GM20000 (cell line): ENCODE measurements at regions not wholly inside any gene's neighbourhood (a gene's known extent, or its start where the extent isn't known, plus 50 kb on each side); places are given as distances from the start of the nearest gene placed in this dataset.

Experiments
- DNase-seq: peaks from one replicate; pipeline ENCODE4 v3.0.0; 2012; ENCODE audit warnings: low spot score
- CTCF ChIP-seq: IDR thresholded peaks from 2 replicates; pipeline ENCODE4 v1.5.1; 2012; ENCODE audit warnings: mild to moderate bottlenecking, control low read depth; ENCODE audit errors: extremely low read depth, missing control alignments

GRCh38 chr6:97450087-97450486, 167.1 kb upstream of the MMS22L start:
- TF ChIP-seq CTCF, result no peak
- no peak for DNase-seq

DNA sequence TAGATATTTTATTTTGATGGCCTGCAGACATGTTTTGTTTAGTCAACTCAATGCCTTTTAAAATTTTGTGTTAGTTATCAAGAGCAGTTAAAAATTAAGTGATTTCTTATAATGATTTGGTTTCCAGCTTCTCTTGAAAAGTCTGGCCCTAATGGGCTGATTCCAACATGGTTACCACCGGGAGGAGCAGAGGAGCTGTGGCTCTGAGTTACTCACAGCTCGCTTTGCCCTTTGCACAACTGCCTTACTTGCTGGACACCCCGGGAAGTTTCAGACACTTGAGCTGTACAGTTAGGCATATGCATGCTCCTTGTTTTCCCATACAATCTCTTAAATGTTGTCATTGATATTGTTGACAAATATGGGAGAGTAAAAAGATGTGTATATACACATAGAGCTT, 173.1 kb upstream of the MMS22L start:
- TF ChIP-seq CTCF, result no peak
- DNase-seq, result no peak

DNA sequence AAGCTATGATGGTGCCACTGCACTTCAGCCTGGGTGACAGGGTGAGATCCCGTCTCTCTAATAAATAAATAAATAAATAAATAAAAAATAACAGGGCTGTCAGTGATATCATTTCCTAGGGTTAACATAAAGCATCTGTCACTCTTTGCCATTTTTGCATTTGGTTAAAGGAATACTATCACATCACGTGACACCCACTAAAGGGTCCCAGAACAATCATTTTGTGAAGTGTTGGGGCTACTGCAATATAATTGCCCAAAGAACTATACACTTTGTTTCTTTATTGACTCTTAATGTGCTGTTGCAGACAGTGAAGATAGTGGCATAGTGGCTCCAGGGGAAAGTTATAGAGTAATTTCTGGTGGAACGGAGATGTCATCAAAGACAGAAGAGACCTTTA, 176.5 kb upstream of the MMS22L start:
- DNase-seq, result no peak
- no peak for TF ChIP-seq CTCF

DNA sequence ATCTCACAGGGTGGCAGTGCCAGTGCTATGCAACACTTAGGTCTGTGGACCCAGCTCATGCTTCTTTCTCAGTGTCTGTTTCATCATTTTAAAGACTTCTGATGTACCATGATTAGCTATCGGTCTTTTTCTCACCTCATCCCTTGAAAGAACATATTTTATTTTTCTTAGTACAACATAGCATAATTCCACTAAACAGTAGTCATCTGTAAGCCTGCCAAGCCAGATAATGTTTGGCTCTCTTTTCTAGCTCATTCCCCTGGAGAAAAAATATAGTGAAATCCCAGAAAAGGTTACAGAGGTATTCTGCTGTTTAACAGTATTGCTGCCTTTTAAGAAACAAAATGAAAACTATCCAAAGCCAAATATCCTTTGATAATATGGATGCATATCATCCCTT, 177.0 kb upstream of the MMS22L start:
- no peak for DNase-seq
- no peak for TF ChIP-seq CTCF

GRCh38 chr6:97460394-97461080, 177.5 kb upstream of the MMS22L start:
- no peak for DNase-seq

GRCh38 chr6:97461218-97461617, 178.2 kb upstream of the MMS22L start:
- TF ChIP-seq CTCF, result no peak
- no peak for DNase-seq

More at GRCh38 chr6:97460394-97461080, 177.5 kb upstream of the MMS22L start:
- no peak for TF ChIP-seq CTCF

DNA sequence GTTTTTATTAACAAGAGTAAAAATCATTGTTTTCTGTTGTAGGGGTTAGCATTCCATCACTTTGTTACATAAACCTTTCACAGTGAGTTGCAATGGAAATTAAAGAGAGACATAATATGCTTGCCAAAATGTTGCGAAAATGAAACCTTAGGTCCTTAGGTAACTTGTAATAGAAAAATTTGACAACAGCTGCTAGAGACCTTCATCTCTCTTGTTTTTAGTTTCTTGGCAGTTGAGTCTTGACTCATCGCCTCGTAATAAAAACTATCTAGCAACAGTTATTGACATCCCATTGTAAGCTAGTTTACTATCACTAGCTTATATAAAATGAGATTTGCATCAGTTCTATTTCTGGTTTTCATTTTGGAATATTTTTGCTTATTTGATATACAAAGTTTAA, 179.0 kb upstream of the MMS22L start:
- TF ChIP-seq CTCF, result no peak
- DNase-seq, result no peak
